Lower leg skin (tissue), 4 donors: ENCODE measurements at regions not wholly inside any gene's neighbourhood (a gene's known extent, or its start where the extent isn't known, plus 50 kb on each side); places are given as distances from the start of the nearest gene placed in this dataset.

Source experiments
- DNase-seq, 2 donors: peaks; one replicate each; pipeline ENCODE4 v3.0.0-alpha.2; 2019; ENCODE audit warnings: low spot score in 2 of 2
- H3K4me3 ChIP-seq: fragments of 200-600 bp; sonication (generic); 2 replicates; pipeline ENCODE4 v1.5.1; 2017; ENCODE audit warnings: mild to moderate bottlenecking, low read depth; ENCODE audit not compliant: poor library complexity, severe bottlenecking
- POLR2A ChIP-seq, 2 donors: fragments of 450-650 bp; IDR thresholded peaks; one replicate each; pipeline ENCODE4 v1.6.1; 2016 to 2017; ENCODE audit warnings: antibody characterized with exemption in 2 of 2, mild to moderate bottlenecking in 1 of 2, moderate library complexity in 1 of 2
- WGBS, 2 donors: methylation state at CpG; one replicate each; pipeline ENCODE4 v1.1.5; 2018; 5-methylcytosine and 5-hydroxymethylcytosine counted together
- intact Hi-C: fragments of 100-400 bp; cut with DNase I; formaldehyde crosslinking; loops from one replicate; pipeline ENCODE4 v1.15.0; 2023; ENCODE audit warnings: low total_unique reads
- TF ChIP-seq, protein P1 (sequence below), 3 donors: fragments of 450-650 bp; IDR thresholded peaks; one replicate each; pipeline ENCODE4 v1.5.1; 2016; ENCODE audit warnings: antibody characterized with exemption in 3 of 3, mild to moderate bottlenecking in 3 of 3, moderate library complexity in 2 of 3

DNA sequence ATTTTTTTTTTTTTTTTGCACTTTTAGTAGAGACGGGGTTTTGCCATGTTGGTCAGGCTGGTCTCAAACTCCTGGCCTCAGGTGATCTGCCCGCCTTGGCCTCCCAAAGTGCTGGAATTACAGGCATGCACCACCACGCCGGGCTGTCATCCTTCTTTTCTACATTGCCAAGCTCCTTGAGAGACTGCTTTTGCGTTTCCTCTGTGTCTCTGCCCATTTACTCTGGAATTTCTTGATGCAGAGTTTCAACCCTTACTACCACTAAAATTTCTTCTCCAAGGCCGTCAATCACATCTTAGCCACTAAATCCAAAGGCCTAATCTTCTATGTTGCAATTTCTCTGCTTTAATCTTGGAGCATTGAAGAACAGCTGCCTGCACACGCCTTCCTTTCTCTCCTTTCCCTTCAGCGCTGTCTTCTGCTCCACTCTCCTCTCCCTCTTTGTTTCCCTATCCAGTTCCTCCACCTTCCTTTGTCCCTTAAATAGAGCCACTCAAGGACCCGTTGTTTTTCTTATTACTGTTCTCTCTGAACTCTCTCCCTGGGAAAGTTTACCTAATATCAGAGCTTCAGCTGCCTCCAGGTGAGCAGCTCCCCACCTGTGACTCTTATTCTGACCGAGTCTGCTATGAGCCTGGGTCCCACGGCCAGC, 98.8 kb downstream of the SLC35B3 start:
- no peak for TF ChIP-seq POLR2A (IDR thresholded peaks at IDR 0.05)
- TF ChIP-seq, protein P1, sequence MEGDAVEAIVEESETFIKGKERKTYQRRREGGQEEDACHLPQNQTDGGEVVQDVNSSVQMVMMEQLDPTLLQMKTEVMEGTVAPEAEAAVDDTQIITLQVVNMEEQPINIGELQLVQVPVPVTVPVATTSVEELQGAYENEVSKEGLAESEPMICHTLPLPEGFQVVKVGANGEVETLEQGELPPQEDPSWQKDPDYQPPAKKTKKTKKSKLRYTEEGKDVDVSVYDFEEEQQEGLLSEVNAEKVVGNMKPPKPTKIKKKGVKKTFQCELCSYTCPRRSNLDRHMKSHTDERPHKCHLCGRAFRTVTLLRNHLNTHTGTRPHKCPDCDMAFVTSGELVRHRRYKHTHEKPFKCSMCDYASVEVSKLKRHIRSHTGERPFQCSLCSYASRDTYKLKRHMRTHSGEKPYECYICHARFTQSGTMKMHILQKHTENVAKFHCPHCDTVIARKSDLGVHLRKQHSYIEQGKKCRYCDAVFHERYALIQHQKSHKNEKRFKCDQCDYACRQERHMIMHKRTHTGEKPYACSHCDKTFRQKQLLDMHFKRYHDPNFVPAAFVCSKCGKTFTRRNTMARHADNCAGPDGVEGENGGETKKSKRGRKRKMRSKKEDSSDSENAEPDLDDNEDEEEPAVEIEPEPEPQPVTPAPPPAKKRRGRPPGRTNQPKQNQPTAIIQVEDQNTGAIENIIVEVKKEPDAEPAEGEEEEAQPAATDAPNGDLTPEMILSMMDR (IDR thresholded peaks at IDR 0.05), result no peak
- WGBS, 2 donors, result 84 to 86% methylated on average over 11 of the region's 11 CpGs
- intact Hi-C loops, result no loop called here
- no peak for DNase-seq
- H3K4me3 ChIP-seq, result no peak overlapping the region

DNA sequence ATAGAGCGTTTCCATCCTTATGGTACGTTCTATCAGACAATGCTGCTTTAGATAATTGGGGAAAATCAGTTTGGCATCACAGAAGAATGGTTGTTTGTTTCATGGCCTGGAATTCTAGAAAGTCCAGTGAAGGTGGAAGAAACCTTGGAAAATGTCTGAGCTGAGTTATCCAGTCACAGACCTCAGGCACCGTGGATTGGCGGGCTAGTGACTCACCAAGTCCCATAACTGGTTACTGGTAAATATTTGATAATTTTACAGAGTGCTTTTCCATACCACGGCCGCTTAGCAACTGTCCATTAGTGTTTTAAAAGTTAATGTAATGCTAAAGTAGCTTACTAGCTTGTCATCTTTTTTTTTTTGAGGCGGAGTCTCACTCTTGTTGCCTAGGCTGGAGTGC, 99.4 kb downstream of the SLC35B3 start:
- 93 to 94% methylated on average over 7 of the region's 7 CpGs for WGBS, 2 donors
- TF ChIP-seq, protein P1 (IDR thresholded peaks at IDR 0.05), result no peak
- TF ChIP-seq POLR2A (IDR thresholded peaks at IDR 0.05), result no peak
- no peak for DNase-seq
- intact Hi-C loops, result no loop called here
- no peak overlapping the region for H3K4me3 ChIP-seq

DNA sequence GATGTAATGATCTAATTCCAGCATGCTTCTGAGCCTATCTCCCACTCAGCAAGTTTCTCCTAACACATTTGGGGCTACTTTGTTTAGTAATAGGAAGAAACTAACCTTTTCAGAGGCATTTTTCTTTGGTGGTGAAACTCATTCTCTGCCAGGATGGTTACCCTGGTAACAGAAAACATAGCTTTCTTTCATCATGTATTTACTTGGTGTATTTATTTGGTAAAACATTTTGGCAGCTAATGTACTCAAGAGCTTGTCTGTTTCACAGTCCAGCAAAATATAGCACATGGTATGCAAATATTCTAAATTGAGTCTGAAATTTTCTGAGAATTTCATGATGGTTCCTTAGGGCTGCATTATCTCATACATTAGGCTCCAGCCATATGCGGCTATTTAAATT, 100.0 kb downstream of the SLC35B3 start:
- no peak for TF ChIP-seq POLR2A (IDR thresholded peaks at IDR 0.05)
- TF ChIP-seq, protein P1 (IDR thresholded peaks at IDR 0.05), result no peak
- no peak for DNase-seq
- H3K4me3 ChIP-seq, result no peak overlapping the region
- 91 to 92% methylated on average over 1 of the region's 1 CpG for WGBS, 2 donors
- intact Hi-C loops, result no loop called here

DNA sequence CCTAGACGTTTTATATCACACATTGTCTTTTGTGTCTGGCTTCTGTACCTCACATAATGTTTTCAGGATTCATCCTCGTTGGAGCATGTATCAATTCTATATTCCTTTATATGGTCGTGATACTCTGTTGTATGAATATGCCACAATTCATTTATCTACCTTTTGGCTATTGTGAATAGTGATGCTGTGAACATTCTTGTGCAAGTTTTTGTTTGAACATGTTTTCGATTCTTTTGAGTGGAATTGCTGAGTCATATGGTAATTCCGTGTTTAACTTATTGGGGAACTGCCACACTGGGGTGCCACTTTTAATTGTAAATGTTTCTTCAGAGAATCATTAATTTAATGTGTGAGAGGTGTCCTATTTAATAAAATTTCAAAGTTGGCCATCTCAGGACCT, 101.2 kb downstream of the SLC35B3 start:
- no peak overlapping the region for H3K4me3 ChIP-seq
- intact Hi-C loops, result no loop called here
- WGBS, 2 donors, result 36 to 39% methylated on average over 5 of the region's 5 CpGs
- DNase-seq, result no peak
- TF ChIP-seq POLR2A (IDR thresholded peaks at IDR 0.05), result no peak
- TF ChIP-seq, protein P1 (IDR thresholded peaks at IDR 0.05), result no peak

DNA sequence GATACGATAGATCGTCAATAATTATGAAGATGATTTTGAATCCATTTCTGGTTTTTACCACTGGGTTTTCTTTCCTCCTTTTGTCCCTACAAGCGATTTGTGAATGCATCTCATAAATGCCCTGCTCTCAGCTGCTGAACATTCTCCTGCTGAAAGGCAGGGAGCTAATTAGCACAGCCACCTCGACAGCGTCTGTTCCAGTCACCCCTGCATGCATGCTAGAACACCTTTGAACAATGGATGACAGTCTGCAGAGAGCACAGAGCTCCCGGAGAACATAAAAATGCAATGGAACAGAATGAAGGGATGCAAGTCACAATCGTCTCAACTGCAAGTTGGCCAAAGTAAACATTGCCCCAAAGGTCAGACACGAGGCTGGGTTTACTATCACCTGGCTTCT, 105.8 kb downstream of the SLC35B3 start:
- intact Hi-C loops, result no loop called here
- 53 to 60% methylated on average over 8 of the region's 8 CpGs for whole genome bisulfite sequencing, 2 donors
- H3K4me3 ChIP-seq, result no peak overlapping the region
- TF ChIP-seq, protein P1 (IDR thresholded peaks at IDR 0.05), result no peak
- TF ChIP-seq POLR2A (IDR thresholded peaks at IDR 0.05), result no peak
- DNase-seq, result no peak

DNA sequence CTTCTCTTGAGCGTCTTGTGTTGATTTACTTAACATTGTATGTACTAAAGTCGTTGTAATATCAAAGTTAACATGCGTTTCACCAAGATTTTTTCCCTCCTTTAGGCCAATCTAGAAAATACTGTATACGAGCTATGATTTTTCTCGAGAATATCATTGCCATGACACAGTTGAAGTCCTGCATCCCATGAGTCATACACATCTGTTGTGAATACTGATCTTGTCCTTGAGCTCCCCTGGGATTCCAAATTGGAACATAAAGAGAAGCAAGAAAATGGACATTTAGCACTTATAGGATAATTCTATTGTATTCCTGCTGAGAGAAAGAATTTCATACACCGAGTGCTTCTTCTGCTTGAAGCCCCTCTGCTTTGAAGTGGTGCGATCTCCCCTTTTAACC, 109.6 kb downstream of the SLC35B3 start:
- DNase-seq, result no peak
- TF ChIP-seq, protein P1 (IDR thresholded peaks at IDR 0.05), result no peak
- TF ChIP-seq POLR2A (IDR thresholded peaks at IDR 0.05), result no peak

More for the DNA sequence above, 109.6 kb downstream of the SLC35B3 start:
- intact Hi-C loops, result no loop called here
- no peak overlapping the region for H3K4me3 ChIP-seq
- WGBS, 2 donors, result 66 to 81% methylated on average over 7 of the region's 7 CpGs
